Heart left ventricle (tissue), 16 donors: ENCODE measurements at regions not wholly inside any gene's neighbourhood (a gene's known extent, or its start where the extent isn't known, plus 50 kb on each side); places are given as distances from the start of the nearest gene placed in this dataset.

ENCODE experiments used
- ATAC-seq, 4 donors: fragments of 200-7000 bp; cut with Tn5 transposase; one replicate each; pipeline ENCODE4 v1.9.1; 2020 to 2022; ENCODE audit warnings: moderate library complexity in 4 of 4, mild to moderate bottlenecking in 3 of 4, moderate number of reproducible peaks in 1 of 4
- DNase-seq, 5 donors: peaks; one replicate each; pipeline ENCODE4 v3.0.0-alpha.2; 2020
- H3K27ac ChIP-seq, 12 donors: fragments of 200-600 bp; sonication (generic) in 4 of 12; one replicate each; pipeline versions ENCODE4 v1.5.0 to v1.8.0; 2016 to 2022; ENCODE audit warnings: mild to moderate bottlenecking in 2 of 12
- H3K27me3 ChIP-seq, 9 donors: fragments of 200-600 bp; sonication (generic) in 2 of 9; one replicate each; pipeline versions ENCODE4 v1.5.1 to v1.8.0; 2016 to 2022; ENCODE audit warnings: mild to moderate bottlenecking in 3 of 9
- H3K36me3 ChIP-seq, 9 donors: fragments of 200-600 bp; sonication (generic) in 2 of 9; one replicate each; pipeline versions ENCODE4 v1.5.0 to v1.8.0; 2018 to 2022; ENCODE audit warnings: mild to moderate bottlenecking in 2 of 9
- H3K4me1 ChIP-seq, 12 donors: fragments of 200-600 bp; sonication (generic) in 4 of 12; one replicate each; pipeline versions ENCODE4 v1.5.0 to v1.8.0; 2016 to 2022; ENCODE audit warnings: mild to moderate bottlenecking in 3 of 12
- H3K4me3 ChIP-seq, 12 donors: fragments of 200-600 bp; sonication (generic) in 4 of 12; one replicate each; pipeline versions ENCODE4 v1.5.0 to v1.8.0; 2017 to 2022; ENCODE audit warnings: mild to moderate bottlenecking in 9 of 12, moderate library complexity in 4 of 12
- H3K9me3 ChIP-seq, 12 donors: fragments of 200-600 bp; sonication (generic) in 4 of 12; one replicate each; pipeline versions ENCODE4 v1.5.0 to v1.8.0; 2016 to 2022; ENCODE audit warnings: mild to moderate bottlenecking in 1 of 12
- POLR2A ChIP-seq, 2 donors: fragments of 450-650 bp; IDR thresholded peaks; one replicate each; pipeline ENCODE4 v1.6.1; 2017; ENCODE audit warnings: antibody characterized with exemption in 2 of 2, mild to moderate bottlenecking in 2 of 2, moderate library complexity in 2 of 2
- WGBS, 4 donors: extraction: QIAGEN DNeasy Blood & Tissue Kit in 2 of 4; methylation state at CpG; one replicate each; pipeline versions ENCODE4 v1.1.5 to v1.1.7; 2013 to 2018; 5-methylcytosine and 5-hydroxymethylcytosine counted together
- intact Hi-C, 10 donors: fragments of 100-400 bp; cut with DNase I; formaldehyde crosslinking; loops; one replicate each; pipeline versions ENCODE4 v1.11.1 to v1.14.2; 2022
- TF ChIP-seq, protein P1 (sequence below), 12 donors: fragments of 200-600 bp; sonication (generic) in 4 of 12; IDR thresholded peaks; one replicate each; pipeline versions ENCODE4 v1.5.0 to v1.8.0; 2018 to 2022; ENCODE audit warnings: antibody characterized with exemption in 12 of 12, mild to moderate bottlenecking in 5 of 12
- donor health status: ischemic (EF 13 %, LVEDD 7.1; RV severe dilation, severe dysfunction).
- donor health status: healthy with polysubstance abuse.
- donor health status: DM: no; HTN: yes; CAD: no.
- donor health status: DM: no; HTN: no; CAD: no.
- donor health status: ischemic (EF 25% LVEDD 6.9; RV normal size, moderate dysfunction).
- donor health status: ischemic (EF 25% LVEDD 5.7; RV mildly dilated, moderate dysfunction).
- donor health status: healthy.
- donor health status: DM: yes; HTN: yes; CAD: no.
- donor health status: ischemic (EF 35%, LVEDD 5.7; RV mildly dilated, moderate dysfunction).
- donor health status: nonischemic (EF 11% LVEDD 7.7; RV severe dilation, severe dysfunction).
- donor health status: DM: yes; HTN: yes; CAD: no.
- donor health status: PGD.
- donor health status: ischemic (EF 29% LVEDD 5.4; RV normal size, mild dysfunction).
- donor health status: nonischemic (EF 23%, LVEDD 6.1; RV moderate dilation, normal function).

DNA sequence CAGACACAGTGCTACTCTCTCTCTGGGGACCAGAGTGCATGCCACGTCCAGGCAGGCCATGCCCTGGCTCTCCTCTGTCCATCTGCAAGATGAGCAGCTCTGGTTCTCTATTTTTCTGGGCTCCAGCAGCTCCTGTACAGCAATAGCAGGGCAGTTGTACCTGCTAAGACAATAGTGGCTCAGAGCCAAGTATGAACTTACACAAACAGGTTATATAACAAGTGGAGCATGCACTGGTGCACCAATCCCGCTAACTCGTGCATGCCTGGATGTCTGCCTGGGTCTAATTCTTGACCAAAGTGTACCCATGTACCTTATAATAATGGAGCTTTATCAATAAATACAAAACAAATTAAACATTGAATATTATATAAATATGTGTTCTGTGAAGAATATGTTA lies 392.3 kb downstream of the CENPC start:
- WGBS, 4 donors: 61 to 78% (median 68%) methylated on average over 3 of the region's 3 CpGs
- intact Hi-C loops: no loop called here
- no peak for TF ChIP-seq POLR2A (IDR thresholded peaks at IDR 0.05)
- TF ChIP-seq, protein P1, sequence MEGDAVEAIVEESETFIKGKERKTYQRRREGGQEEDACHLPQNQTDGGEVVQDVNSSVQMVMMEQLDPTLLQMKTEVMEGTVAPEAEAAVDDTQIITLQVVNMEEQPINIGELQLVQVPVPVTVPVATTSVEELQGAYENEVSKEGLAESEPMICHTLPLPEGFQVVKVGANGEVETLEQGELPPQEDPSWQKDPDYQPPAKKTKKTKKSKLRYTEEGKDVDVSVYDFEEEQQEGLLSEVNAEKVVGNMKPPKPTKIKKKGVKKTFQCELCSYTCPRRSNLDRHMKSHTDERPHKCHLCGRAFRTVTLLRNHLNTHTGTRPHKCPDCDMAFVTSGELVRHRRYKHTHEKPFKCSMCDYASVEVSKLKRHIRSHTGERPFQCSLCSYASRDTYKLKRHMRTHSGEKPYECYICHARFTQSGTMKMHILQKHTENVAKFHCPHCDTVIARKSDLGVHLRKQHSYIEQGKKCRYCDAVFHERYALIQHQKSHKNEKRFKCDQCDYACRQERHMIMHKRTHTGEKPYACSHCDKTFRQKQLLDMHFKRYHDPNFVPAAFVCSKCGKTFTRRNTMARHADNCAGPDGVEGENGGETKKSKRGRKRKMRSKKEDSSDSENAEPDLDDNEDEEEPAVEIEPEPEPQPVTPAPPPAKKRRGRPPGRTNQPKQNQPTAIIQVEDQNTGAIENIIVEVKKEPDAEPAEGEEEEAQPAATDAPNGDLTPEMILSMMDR (IDR thresholded peaks at IDR 0.05): no peak

DNA sequence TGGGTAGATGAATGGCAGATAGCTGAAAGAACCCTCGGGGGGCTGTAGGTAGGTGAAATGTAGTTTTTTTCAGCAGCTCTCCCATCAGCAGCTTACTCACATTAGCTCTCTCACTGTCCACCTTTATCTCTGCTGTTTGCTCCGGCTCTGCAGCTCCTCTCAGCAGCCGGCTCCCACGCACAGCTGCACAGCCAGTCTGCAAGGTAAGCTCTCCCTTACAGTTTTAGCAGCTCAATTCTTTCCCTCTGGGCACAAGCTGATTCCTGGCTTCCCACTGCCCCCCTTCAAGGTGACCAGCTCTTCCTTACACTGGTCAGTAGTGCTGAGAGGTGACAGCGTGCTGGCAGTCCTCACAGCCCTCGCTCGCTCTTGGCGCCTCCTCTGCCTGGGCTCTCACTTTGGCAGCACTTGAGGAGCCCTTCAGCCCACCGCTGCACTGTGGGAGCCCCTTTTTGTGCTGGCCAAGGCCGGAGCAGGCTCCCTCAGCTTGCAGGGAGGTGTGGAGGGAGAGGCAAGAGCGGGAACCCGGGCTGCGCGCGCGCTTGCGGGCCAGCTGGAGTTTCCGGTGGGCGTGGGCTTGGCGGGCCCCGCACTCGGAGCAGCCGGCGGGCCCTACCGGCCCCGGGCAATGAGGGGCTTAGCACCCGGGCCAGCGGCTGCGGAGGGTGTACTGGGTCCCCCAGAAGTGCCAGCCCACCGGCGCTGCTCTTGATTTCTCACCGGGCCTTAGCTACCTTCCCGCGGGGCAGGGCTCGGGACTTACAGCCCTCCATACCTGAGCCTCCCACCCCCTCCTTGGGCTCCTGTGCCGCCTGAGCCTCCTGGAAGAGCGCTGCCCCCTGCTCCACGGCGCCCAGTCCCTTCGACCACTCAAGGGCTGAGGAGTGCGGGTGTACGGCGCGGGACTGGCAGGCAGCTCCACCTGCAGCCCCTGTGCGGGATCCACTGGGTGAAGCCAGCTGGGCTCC lies 393.6 kb downstream of the CENPC start:
- H3K9me3 ChIP-seq: no peaks in the 10 kb centered on the region
- no peaks in the 10 kb centered on the region for H3K4me1 ChIP-seq
- H3K27me3 ChIP-seq: peaks cover 0 to 4% (median 0%) of the 10 kb centered on the region in 9 donors
- H3K27ac ChIP-seq: no peak overlapping the region
- intact Hi-C loops: no loop called here
- peak overlapping the region in 2 of 12 donors; percentile 7 to 15 for H3K4me3 ChIP-seq
- WGBS, 4 donors: 70 to 81% (median 77%) methylated on average over 36 to 45 of the region's 45 CpGs
- DNase-seq: peak in 2 of 5 donors; percentile 20 to 46
- H3K36me3 ChIP-seq: no peaks in the 10 kb centered on the region
- TF ChIP-seq, protein P1 (IDR thresholded peaks at IDR 0.05): no peak
- no peak for TF ChIP-seq POLR2A (IDR thresholded peaks at IDR 0.05)
- no peak for ATAC-seq

More for the DNA sequence above, 392.3 kb downstream of the CENPC start:
- ATAC-seq (no peak), DNase-seq (no peak)
- Histone ChIP-seq H3K4me1 (no peaks in the 10 kb centered on the region), H3K4me3 (no peak overlapping the region), H3K36me3 (no peaks in the 10 kb centered on the region), H3K27me3 (peaks cover 0 to 4% (median 0%) of the 10 kb centered on the region in 9 donors), H3K9me3 (no peaks in the 10 kb centered on the region), H3K27ac (no peak overlapping the region)

DNA sequence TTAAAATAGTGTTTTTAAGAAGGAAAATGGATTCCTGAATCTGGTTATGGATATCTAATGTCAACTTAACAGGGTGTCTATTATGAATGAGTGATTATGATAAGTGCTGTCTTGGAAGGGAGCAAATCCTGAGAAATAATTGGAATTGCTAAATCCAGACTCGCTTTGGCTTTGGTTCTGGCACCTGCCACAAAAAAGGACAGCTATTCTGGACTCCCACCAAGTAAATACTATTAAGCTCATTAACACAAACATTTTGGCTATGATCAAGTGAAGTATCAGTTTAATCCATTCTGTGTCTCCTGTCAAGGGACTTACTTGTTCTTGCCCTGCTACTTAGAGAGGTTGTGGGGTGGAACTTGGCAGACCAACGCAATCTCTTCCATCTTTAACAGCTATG lies 403.7 kb downstream of the CENPC start:
- H3K36me3 ChIP-seq: no peaks in the 10 kb centered on the region
- no peaks in the 10 kb centered on the region for H3K4me1 ChIP-seq
- no peaks in the 10 kb centered on the region for H3K9me3 ChIP-seq
- TF ChIP-seq POLR2A (IDR thresholded peaks at IDR 0.05): no peak
- TF ChIP-seq, protein P1 (IDR thresholded peaks at IDR 0.05): no peak
- intact Hi-C loops: no loop called here
- no peak overlapping the region for H3K27ac ChIP-seq
- H3K4me3 ChIP-seq: no peak overlapping the region
- WGBS, 4 donors: 50 to 76% (median 68%) methylated on average over 2 of the region's 2 CpGs
- ATAC-seq (no peak), DNase-seq (no peak)
- H3K27me3 ChIP-seq: no peaks in the 10 kb centered on the region

DNA sequence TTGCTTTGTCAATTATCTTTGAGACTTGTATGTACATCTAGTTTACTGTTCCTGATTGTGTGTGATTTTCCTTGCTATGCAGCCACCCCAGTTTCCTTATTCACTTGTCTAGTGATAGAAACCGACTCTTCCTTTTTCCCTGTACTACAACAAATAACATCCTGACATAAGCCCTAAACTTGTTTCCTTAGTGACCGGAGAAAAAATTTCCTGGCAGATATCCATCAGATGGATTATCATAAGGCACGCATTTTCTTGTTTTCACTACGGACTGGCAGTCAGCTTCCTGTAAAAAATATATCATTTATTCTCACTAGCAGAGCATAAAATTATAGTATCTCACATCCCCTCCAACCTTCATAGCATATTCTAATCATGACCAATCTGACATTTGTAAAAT lies 410.7 kb downstream of the CENPC start:
- Histone ChIP-seq H3K4me3 (no peak overlapping the region), H3K36me3 (no peaks in the 10 kb centered on the region), H3K27ac (no peak overlapping the region), H3K9me3 (no peaks in the 10 kb centered on the region), H3K27me3 (no peaks in the 10 kb centered on the region), H3K4me1 (no peaks in the 10 kb centered on the region)
- no peak for DNase-seq
- intact Hi-C loops: no loop called here
- TF ChIP-seq, protein P1 (IDR thresholded peaks at IDR 0.05): no peak
- TF ChIP-seq POLR2A (IDR thresholded peaks at IDR 0.05): no peak
- 35 to 51% (median 47%) methylated on average over 4 of the region's 4 CpGs for WGBS, 4 donors
- no peak for ATAC-seq
